GM19099 (cell line): ENCODE measurements at regions not wholly inside any gene's neighbourhood (a gene's known extent, or its start where the extent isn't known, plus 50 kb on each side); places are given as distances from the start of the nearest gene placed in this dataset.

Source experiments
- POLR2A ChIP-seq: IDR thresholded peaks from 3 replicates; pipeline ENCODE4 v1.6.1; 2011; ENCODE audit warnings: low read depth; ENCODE audit not compliant: insufficient read length; ENCODE audit errors: extremely low read depth

DNA sequence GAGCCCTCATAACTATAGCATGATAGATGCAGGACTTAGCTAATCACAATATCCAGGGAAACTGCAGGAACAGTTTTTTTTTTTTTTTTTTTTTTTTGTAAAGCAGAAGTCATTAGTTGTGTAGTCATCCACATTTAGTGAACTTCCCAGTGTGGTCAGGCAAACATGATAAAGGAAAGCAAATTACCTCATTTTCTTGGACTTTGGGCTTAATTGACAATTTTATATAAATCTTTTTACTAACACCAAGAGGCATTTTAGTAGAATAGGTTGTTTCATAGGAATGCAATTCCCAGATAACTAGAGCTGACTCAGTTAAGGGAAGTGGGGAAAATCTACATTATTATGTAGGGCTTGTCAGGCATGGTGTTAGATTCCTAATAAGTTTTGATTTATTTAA lies 142.7 kb upstream of the GCFC2 start:
- TF ChIP-seq POLR2A = no peak

DNA sequence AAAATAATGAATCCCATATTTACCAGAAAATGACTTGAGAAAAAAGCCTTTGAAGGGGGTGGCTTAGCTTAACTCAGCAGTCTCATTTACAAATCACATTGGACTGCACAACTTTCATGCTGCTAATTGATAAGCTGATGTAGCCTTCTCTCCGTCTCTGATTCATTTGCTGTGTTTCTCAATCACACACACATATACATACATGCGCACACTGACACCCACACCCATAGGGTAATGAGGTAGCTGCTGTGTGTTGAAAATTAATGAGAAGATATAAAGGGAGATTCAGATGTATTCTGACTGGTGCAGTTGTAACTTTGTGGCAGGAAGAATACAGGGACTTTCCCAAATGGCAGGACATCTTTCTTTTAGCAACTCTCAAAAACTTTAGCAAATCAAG lies 141.9 kb upstream of the GCFC2 start:
- no peak for TF ChIP-seq POLR2A

GRCh38 chr2:75846683-75847190 lies 136.0 kb upstream of the GCFC2 start:
- TF ChIP-seq POLR2A = no peak

GRCh38 chr2:75844651-75845050 lies 133.9 kb upstream of the GCFC2 start:
- TF ChIP-seq POLR2A = no peak

- no peak for TF ChIP-seq POLR2A
Measured at GRCh38 chr2:75833386-75833785, 122.7 kb upstream of the GCFC2 start.

GRCh38 chr2:75828826-75829225 lies 118.1 kb upstream of the GCFC2 start:
- TF ChIP-seq POLR2A = no peak

GRCh38 chr2:75822336-75822735 lies 111.6 kb upstream of the GCFC2 start:
- no peak for TF ChIP-seq POLR2A

DNA sequence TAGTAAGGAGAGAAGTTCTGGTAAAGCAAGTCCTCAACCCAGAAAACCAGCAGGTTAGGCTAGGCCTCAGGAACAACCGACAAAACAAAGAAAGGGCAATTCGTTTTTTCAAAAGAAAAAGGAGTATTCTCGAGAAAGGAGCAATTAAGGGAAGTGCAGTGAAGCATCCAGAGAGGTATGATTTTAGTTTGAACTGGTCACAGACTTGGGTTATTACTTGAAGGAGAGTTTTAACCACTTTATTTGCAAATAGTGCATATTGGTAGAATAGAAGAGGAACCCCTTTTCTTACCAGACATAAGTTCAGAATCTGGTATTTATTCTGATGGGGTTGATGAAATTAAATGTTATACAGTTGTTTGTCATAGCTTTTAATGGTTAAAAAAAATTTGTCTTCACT lies 110.0 kb upstream of the GCFC2 start:
- TF ChIP-seq POLR2A = no peak

GRCh38 chr2:75810611-75811330 lies 100.1 kb upstream of the GCFC2 start:
- TF ChIP-seq POLR2A = no peak

- TF ChIP-seq POLR2A = no peak
Measured at GRCh38 chr2:75808793-75809535, 98.2 kb upstream of the GCFC2 start.

DNA sequence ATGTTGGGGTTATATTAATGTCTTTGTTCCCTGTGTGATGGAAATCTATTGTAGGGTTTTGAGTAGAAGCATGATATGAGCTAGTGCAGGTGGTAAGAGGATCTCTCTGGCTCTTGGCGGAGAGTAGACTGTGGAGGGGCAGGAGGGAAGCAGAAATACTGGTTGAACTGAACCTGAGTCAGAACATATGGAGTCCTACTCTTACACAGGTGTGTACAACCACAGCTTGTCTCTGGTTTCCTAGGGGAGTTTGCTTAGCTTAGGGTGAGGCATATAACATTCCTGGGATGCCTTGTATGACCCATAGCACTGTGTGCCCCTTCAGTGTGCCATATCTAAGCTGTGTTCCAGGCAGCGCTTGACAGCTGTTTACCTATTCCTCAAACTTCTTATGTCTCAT lies 97.3 kb upstream of the GCFC2 start:
- no peak for TF ChIP-seq POLR2A

DNA sequence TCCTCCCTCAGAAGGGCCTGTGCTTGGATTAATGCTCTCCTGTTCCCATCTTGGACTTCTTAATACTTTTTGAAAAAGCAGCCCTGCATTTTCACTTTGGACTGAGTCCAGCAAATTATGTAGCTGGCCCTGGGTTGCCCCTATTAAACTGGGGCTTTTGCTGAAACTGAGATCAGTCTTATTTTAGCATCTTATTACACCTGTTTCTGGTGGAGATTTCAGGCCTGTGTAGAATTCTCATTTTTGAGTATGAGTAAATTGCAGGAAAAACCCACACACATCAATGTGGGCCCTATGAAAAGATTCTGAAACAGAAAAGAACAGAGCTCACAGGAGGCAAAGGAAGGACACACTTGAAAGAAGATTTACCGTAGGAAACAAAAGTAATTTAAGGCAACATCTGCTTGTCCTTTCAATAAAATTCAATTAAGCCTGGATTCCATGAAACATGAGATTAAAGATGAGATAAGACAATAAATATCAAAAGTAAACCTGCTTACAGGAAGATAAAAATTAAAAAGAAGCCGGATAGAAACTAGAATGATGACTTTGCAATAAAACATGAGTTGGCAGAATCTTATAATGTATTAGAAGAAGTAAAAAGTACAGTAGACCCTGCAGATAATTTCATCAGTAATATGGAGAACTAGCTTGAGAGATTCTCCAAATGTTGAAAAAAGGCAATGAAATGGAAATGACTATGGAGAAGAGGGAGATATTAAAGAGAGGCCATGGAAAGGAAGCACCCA lies 90.7 kb upstream of the GCFC2 start:
- TF ChIP-seq POLR2A = no peak

GRCh38 chr2:75800456-75800855 lies 89.7 kb upstream of the GCFC2 start:
- peak; percentile 33 for TF ChIP-seq POLR2A

GRCh38 chr2:75799859-75800258 lies 89.1 kb upstream of the GCFC2 start:
- TF ChIP-seq POLR2A = no peak

GRCh38 chr2:75798569-75798968 lies 87.9 kb upstream of the GCFC2 start:
- TF ChIP-seq POLR2A = no peak
